HepG2 (cell line): ENCODE measurements at regions not wholly inside any gene's neighbourhood (a gene's known extent, or its start where the extent isn't known, plus 50 kb on each side); places are given as distances from the start of the nearest gene placed in this dataset.

Experiments
- RELA ChIP-seq: sonication (generic); formaldehyde crosslinking; IDR thresholded peaks from 2 replicates; pipeline ENCODE4 v1.4.0; 2020; ENCODE audit warnings: missing genetic modification reagents
- TAF1 ChIP-seq: sonication (generic); formaldehyde crosslinking; IDR thresholded peaks from 2 replicates; pipeline ENCODE4 v1.4.0; 2020; ENCODE audit warnings: missing genetic modification reagents
- TF ChIP-seq, protein P1 (sequence below): IDR thresholded peaks from 2 replicates; pipeline ENCODE4 v1.6.1; 2016; ENCODE audit warnings: missing compliant biosample characterization, missing genetic modification reagents, borderline replicate concordance

DNA sequence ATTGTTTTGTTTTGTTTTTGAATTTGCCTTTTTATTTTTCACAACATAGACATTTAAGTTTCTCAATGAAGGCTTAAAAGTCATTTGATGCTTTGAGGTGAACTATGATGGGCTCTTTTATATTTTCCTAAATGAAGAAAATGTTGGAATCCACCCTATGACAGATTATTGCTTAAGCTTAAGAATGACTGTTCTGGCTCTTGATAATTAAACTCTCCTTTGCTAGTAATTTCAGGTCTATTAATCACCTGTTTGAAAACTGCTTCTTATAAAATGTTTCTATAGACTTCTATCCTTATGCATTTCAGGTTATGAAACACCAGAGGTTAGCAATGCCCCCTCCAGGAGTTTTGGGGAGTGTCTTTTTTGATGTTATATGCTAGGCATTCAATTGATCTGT lies 424.1 kb upstream of the DYNLRB2 start:
- no peak for TF ChIP-seq TAF1 (CRISPR knock-in tag)
- TF ChIP-seq, protein P1, sequence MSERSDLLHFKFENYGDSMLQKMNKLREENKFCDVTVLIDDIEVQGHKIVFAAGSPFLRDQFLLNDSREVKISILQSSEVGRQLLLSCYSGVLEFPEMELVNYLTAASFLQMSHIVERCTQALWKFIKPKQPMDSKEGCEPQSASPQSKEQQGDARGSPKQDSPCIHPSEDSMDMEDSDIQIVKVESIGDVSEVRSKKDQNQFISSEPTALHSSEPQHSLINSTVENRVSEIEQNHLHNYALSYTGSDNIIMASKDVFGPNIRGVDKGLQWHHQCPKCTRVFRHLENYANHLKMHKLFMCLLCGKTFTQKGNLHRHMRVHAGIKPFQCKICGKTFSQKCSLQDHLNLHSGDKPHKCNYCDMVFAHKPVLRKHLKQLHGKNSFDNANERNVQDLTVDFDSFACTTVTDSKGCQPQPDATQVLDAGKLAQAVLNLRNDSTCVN (CRISPR knock-in tag), result no peak
- no peak for TF ChIP-seq RELA (CRISPR knock-in tag)
